ENCODE measurements at regions not wholly inside any gene's neighbourhood (a gene's known extent, or its start where the extent isn't known, plus 50 kb on each side); places are given as distances from the start of the nearest gene placed in this dataset.

DNA sequence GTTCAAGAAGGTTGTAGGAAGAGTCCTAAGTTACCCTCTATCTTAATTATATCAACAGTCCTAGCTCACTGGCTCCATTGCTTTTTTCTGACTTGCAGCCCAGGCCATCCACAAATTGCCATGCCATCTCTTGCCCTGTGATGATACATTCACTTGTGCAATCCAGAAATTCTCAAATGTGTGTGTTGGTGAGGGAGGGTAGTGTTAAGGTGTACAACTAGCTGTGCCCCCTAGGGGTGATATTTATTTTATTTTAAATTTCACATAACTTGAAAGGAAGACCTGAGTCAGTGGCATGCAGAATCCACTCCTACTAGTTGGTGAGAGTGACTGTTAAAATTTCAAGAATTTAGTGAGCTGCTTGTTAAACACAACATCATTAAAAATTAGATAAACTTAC is 156.1 kb upstream of the ANKRD28 start:
- TF ChIP-seq POLR2A (IDR thresholded peaks at IDR 0.05; ENCODE audit: low read depth, low read length), result no peak
- no peak for TF ChIP-seq POLR2AphosphoS5 (IDR thresholded peaks at IDR 0.05; ENCODE audit: low read depth, low read length)
- TF ChIP-seq TAF1 (IDR thresholded peaks at IDR 0.05; ENCODE audit: borderline replicate concordance, low read depth, low read length), result no peak
